ENCODE measurements at regions not wholly inside any gene's neighbourhood (a gene's known extent, or its start where the extent isn't known, plus 50 kb on each side); places are given as distances from the start of the nearest gene placed in this dataset.

DNA sequence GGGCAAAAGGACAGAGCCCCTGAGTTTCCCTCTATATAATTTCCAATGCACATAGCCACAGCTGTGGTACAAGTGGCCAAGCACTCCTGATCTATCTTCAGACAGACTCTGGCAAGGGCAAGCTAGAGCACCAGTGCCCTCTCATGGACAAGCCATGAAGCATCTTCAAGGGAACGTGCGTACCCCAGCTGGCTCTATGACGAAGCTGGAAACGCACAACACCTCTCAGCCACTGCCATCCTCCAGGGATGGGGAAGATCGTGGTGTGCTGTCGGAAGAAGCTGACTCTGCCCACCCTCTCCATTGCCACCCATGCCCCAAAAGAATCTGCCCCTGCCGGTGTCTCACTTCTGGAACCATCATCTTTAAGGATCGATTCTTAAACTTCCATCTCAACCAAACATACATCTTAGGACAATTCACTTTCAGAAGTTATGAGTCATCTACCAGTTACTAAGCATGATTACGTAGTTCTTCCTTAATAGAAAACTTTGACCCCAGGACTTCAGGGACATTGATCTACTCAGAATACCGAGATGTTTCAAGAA lies 482.9 kb downstream of the AGTPBP1 start:
- intact Hi-C loops (cut with micrococcal nuclease), result no loop called here
- H4K20me1 ChIP-seq (ENCODE audit: low read length), result no peaks in the 10 kb centered on the region
- no peak overlapping the region for H3K9ac ChIP-seq (ENCODE audit: low read length)
- DNase-seq, result peak; percentile 34
- CTCF ChIA-PET, result no interaction called here
- no peak overlapping the region for H3K4me2 ChIP-seq (ENCODE audit: low read length)
- H3K9me3 ChIP-seq (ENCODE audit: low read length), result no peaks in the 10 kb centered on the region
- POLR2A ChIA-PET (ENCODE audit: unreplicated experiment), result no interaction called here
- no peaks in the 10 kb centered on the region for H3K27me3 ChIP-seq (ENCODE audit: low read length)
- H3K9me2 ChIP-seq (replicated peaks; ENCODE audit: low read length), result no peaks in the 10 kb centered on the region
- H3K4me3 ChIP-seq (ENCODE audit: low read length), result no peak overlapping the region
- ATAC-seq, result no peak
- BruUV-seq (replicated peaks), result no TSS peak
- no peak overlapping the region for H3K27ac ChIP-seq (ENCODE audit: low read length)
- H3K36me3 ChIP-seq (ENCODE audit: low read depth, low read length), result no peaks in the 10 kb centered on the region
- no peaks in the 10 kb centered on the region for H3K79me2 ChIP-seq (ENCODE audit: low read length)
- no peaks in the 10 kb centered on the region for H3K4me1 ChIP-seq (ENCODE audit: insufficient read depth, low read length)
- no peak overlapping the region for H2AFZ ChIP-seq (ENCODE audit: low read length)
- TF ChIP-seq, protein P1, sequence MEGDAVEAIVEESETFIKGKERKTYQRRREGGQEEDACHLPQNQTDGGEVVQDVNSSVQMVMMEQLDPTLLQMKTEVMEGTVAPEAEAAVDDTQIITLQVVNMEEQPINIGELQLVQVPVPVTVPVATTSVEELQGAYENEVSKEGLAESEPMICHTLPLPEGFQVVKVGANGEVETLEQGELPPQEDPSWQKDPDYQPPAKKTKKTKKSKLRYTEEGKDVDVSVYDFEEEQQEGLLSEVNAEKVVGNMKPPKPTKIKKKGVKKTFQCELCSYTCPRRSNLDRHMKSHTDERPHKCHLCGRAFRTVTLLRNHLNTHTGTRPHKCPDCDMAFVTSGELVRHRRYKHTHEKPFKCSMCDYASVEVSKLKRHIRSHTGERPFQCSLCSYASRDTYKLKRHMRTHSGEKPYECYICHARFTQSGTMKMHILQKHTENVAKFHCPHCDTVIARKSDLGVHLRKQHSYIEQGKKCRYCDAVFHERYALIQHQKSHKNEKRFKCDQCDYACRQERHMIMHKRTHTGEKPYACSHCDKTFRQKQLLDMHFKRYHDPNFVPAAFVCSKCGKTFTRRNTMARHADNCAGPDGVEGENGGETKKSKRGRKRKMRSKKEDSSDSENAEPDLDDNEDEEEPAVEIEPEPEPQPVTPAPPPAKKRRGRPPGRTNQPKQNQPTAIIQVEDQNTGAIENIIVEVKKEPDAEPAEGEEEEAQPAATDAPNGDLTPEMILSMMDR (conservative IDR thresholded peaks at IDR 0.05; ENCODE audit: low read depth, low read length), result peak; percentile 51
- no peak for TF ChIP-seq EZH2phosphoT487 (IDR thresholded peaks at IDR 0.05; ENCODE audit: borderline replicate concordance, low read length)
- H3F3A ChIP-seq (ENCODE audit: low read length, unreplicated experiment), result no peaks in the 10 kb centered on the region

DNA sequence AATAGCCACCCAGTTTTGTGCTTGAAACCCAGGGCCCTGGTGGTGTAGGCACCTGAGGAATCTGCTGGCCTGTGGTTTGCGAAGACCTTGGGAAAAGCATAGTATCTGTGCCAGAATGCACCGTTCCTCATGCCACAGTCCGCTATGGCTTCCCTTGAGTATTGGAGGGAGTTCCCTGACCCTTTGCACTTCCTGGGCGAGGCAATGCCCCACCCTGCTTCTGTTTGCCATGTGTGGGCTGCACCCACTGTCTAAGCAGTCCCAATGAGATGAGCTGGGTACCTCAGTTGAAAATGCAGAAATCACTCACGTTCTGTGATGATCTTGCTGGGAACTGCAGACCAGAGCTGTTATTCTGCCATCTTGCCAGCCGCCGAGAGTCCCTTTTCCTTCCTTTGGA lies 483.5 kb downstream of the AGTPBP1 start:
- Histone ChIP-seq H3K36me3 (ENCODE audit: low read depth, low read length) (no peaks in the 10 kb centered on the region), H3F3A (ENCODE audit: low read length, unreplicated experiment) (no peaks in the 10 kb centered on the region), H3K27me3 (ENCODE audit: low read length) (no peaks in the 10 kb centered on the region), H3K9me3 (ENCODE audit: low read length) (no peaks in the 10 kb centered on the region), H3K4me2 (ENCODE audit: low read length) (no peak overlapping the region), H3K79me2 (ENCODE audit: low read length) (no peaks in the 10 kb centered on the region), H2AFZ (ENCODE audit: low read length) (no peak overlapping the region), H3K9ac (ENCODE audit: low read length) (no peak overlapping the region), H3K4me3 (ENCODE audit: low read length) (no peak overlapping the region), H3K27ac (ENCODE audit: low read length) (no peak overlapping the region), H3K4me1 (ENCODE audit: insufficient read depth, low read length) (no peaks in the 10 kb centered on the region), H3K9me2 (replicated peaks; ENCODE audit: low read length) (no peaks in the 10 kb centered on the region), H4K20me1 (ENCODE audit: low read length) (no peaks in the 10 kb centered on the region)
- intact Hi-C loops (cut with micrococcal nuclease), result no loop called here
- ChIA-PET POLR2A (ENCODE audit: unreplicated experiment) (no interaction called here), CTCF (no interaction called here)
- ATAC-seq (no peak), DNase-seq (no peak)
- TF ChIP-seq EZH2phosphoT487 (IDR thresholded peaks at IDR 0.05; ENCODE audit: borderline replicate concordance, low read length) (no peak), EZH2 (IDR thresholded peaks at IDR 0.05; ENCODE audit: low read length, unreplicated experiment) (no peak)
- TF ChIP-seq, protein P1 (conservative IDR thresholded peaks at IDR 0.05; ENCODE audit: low read depth, low read length), result no peak
- no TSS peak for BruUV-seq (replicated peaks)

DNA sequence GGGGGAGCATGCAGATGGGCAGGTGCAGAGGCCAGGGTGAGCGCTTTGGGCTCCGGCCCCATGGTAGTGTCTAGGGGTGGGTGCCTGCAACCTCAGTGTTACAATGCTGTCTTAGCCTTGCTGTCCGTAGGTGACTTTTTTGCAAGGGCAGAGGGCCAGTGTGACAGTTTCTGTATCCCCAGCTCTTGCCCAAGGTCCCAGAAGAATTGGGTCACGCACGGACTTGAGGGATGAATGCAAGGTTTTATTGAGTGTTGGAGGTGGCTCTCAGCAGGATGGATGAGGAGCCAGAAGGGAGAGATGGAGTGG lies 492.5 kb downstream of the AGTPBP1 start:
- H3K4me2 ChIP-seq (ENCODE audit: low read length), result no peak overlapping the region
- H4K20me1 ChIP-seq (ENCODE audit: low read length), result no peaks in the 10 kb centered on the region
- no TSS peak for BruUV-seq (replicated peaks)
- H3K4me3 ChIP-seq (ENCODE audit: low read length), result no peak overlapping the region
- H3K9me2 ChIP-seq (replicated peaks; ENCODE audit: low read length), result no peaks in the 10 kb centered on the region
- TF ChIP-seq EZH2phosphoT487 (IDR thresholded peaks at IDR 0.05; ENCODE audit: borderline replicate concordance, low read length), result no peak
- TF ChIP-seq, protein P1 (conservative IDR thresholded peaks at IDR 0.05; ENCODE audit: low read depth, low read length), result no peak
- TF ChIP-seq EZH2 (IDR thresholded peaks at IDR 0.05; ENCODE audit: low read length, unreplicated experiment), result no peak
- ChIA-PET CTCF (no interaction called here), POLR2A (ENCODE audit: unreplicated experiment) (no interaction called here)
- no peaks in the 10 kb centered on the region for H3K79me2 ChIP-seq (ENCODE audit: low read length)
- DNase-seq (no peak), ATAC-seq (no peak)
- H3K9me3 ChIP-seq (ENCODE audit: low read length), result no peaks in the 10 kb centered on the region
- no peaks in the 10 kb centered on the region for H3K4me1 ChIP-seq (ENCODE audit: insufficient read depth, low read length)
- H3K27me3 ChIP-seq (ENCODE audit: low read length), result no peaks in the 10 kb centered on the region
- no peak overlapping the region for H3K27ac ChIP-seq (ENCODE audit: low read length)
- H3F3A ChIP-seq (ENCODE audit: low read length, unreplicated experiment), result no peaks in the 10 kb centered on the region
- no peaks in the 10 kb centered on the region for H3K36me3 ChIP-seq (ENCODE audit: low read depth, low read length)
- intact Hi-C loops (cut with micrococcal nuclease), result no loop called here
- no peak overlapping the region for H3K9ac ChIP-seq (ENCODE audit: low read length)
- H2AFZ ChIP-seq (ENCODE audit: low read length), result no peak overlapping the region

Data from PC-3 (cell line).